SK-N-SH (cell line): ENCODE measurements at regions not wholly inside any gene's neighbourhood (a gene's known extent, or its start where the extent isn't known, plus 50 kb on each side); places are given as distances from the start of the nearest gene placed in this dataset.

ENCODE experiments used
- FOXJ3 ChIP-seq: sonication (generic); formaldehyde crosslinking; IDR thresholded peaks from 2 replicates; pipeline ENCODE4 v1.5.1; 2020; ENCODE audit warnings: mild to moderate bottlenecking, missing genetic modification reagents
- TF ChIP-seq, protein P1 (sequence below): fragments of 200-600 bp; sonication (generic); IDR thresholded peaks from 2 replicates; pipeline ENCODE4 v1.6.1; 2017; ENCODE audit warnings: antibody characterized with exemption, mild to moderate bottlenecking, moderate library complexity

DNA sequence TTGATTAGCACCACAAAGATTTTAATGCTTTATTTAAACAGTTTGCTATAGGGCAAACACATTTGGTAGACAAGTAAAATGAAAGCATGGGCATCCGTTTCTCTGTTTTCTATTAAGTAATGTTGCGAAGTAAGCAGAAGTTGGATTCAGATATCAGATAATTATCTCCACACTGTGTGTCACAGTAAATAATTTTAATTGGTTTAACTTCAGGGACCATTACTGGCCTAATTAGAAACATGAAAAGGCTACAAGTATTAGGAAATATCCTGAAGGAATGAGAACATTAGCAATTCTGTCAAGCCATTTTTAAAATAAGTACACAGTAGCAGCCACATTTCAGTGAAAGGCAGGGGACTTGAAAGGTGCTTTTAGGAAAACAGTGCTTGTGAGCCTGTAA is 975.4 kb downstream of the NR2F1-AS1 start:
- TF ChIP-seq, protein P1, sequence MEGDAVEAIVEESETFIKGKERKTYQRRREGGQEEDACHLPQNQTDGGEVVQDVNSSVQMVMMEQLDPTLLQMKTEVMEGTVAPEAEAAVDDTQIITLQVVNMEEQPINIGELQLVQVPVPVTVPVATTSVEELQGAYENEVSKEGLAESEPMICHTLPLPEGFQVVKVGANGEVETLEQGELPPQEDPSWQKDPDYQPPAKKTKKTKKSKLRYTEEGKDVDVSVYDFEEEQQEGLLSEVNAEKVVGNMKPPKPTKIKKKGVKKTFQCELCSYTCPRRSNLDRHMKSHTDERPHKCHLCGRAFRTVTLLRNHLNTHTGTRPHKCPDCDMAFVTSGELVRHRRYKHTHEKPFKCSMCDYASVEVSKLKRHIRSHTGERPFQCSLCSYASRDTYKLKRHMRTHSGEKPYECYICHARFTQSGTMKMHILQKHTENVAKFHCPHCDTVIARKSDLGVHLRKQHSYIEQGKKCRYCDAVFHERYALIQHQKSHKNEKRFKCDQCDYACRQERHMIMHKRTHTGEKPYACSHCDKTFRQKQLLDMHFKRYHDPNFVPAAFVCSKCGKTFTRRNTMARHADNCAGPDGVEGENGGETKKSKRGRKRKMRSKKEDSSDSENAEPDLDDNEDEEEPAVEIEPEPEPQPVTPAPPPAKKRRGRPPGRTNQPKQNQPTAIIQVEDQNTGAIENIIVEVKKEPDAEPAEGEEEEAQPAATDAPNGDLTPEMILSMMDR: no peak
- peak; percentile 78 for TF ChIP-seq FOXJ3 (CRISPR knock-in tag)
